Adrenal gland (tissue), 9 donors: ENCODE measurements at regions not wholly inside any gene's neighbourhood (a gene's known extent, or its start where the extent isn't known, plus 50 kb on each side); places are given as distances from the start of the nearest gene placed in this dataset.

ENCODE experiments used
- DNase-seq, 7 donors: peaks; one replicate each; pipeline ENCODE4 v3.0.0-alpha.2; 2019 to 2020
- H3K27ac ChIP-seq, 5 donors: fragments of 200-600 bp; sonication (generic) in 4 of 5; 1 replicate in 3 of 5; 2 replicates in 2 of 5; pipeline versions ENCODE4 v1.5.1 to v1.8.0; 2016 to 2020; ENCODE audit warnings: mild to moderate bottlenecking in 1 of 5
- H3K27me3 ChIP-seq: fragments of 200-600 bp; 2 replicates; pipeline ENCODE4 v1.8.0; 2021
- H3K36me3 ChIP-seq, 2 donors: fragments of 200-600 bp; replicated peaks in 1 of 2; 1 replicate in 1 of 2; 2 replicates in 1 of 2; pipeline versions ENCODE4 v1.5.1 to v1.8.0; 2018 to 2022
- H3K4me1 ChIP-seq, 2 donors: fragments of 200-600 bp; replicated peaks in 1 of 2; 1 replicate in 1 of 2; 2 replicates in 1 of 2; pipeline versions ENCODE4 v1.5.1 to v1.8.0; 2018 to 2021
- H3K4me3 ChIP-seq, 4 donors: fragments of 200-600 bp; sonication (generic) in 3 of 4; one replicate each; pipeline ENCODE4 v1.5.1; 2016 to 2018
- H3K9me3 ChIP-seq, 3 donors: fragments of 200-600 bp; sonication (generic) in 1 of 3; replicated peaks in 1 of 3; 1 replicate in 2 of 3; 2 replicates in 1 of 3; pipeline versions ENCODE4 v1.5.1 to v1.8.0; 2016 to 2021
- POLR2A ChIP-seq, 2 donors: fragments of 450-650 bp; IDR thresholded peaks; one replicate each; pipeline ENCODE4 v1.6.1; 2017; ENCODE audit warnings: antibody characterized with exemption in 2 of 2, mild to moderate bottlenecking in 2 of 2, moderate library complexity in 1 of 2
- whole genome bisulfite sequencing, 4 donors: extraction: QIAGEN DNeasy Blood & Tissue Kit in 2 of 4; methylation state at CpG; one replicate each; pipeline versions ENCODE4 v1.1.5 to v1.1.7; 2013 to 2017; 5-methylcytosine and 5-hydroxymethylcytosine counted together
- intact Hi-C, 2 donors: fragments of 100-400 bp; cut with DNase I; formaldehyde crosslinking; loops; one replicate each; pipeline versions ENCODE4 v1.14.1 to v1.15.0; 2022 to 2023
- TF ChIP-seq, protein P1 (sequence below), 6 experiments: fragments of 450-650 bp in 4 of 6; fragments of 200-600 bp in 2 of 6; sonication (generic) in 1 of 6; IDR thresholded peaks; 1 replicate in 5 of 6; 2 replicates in 1 of 6; pipeline versions ENCODE4 v1.5.1 to v1.8.0; 2016 to 2021; ENCODE audit warnings: antibody characterized with exemption in 6 of 6, mild to moderate bottlenecking in 2 of 6, moderate library complexity in 1 of 6
- donor health status: healthy with polysubstance abuse.
- donor health status: Bipolar disorder and iron deficiency.
- donor health status: DM: yes; HTN: yes; CAD: no.
- donor health status: DM: no; HTN: no; CAD: no.
- donor health status: DM: no; HTN: no; CAD: no.

DNA sequence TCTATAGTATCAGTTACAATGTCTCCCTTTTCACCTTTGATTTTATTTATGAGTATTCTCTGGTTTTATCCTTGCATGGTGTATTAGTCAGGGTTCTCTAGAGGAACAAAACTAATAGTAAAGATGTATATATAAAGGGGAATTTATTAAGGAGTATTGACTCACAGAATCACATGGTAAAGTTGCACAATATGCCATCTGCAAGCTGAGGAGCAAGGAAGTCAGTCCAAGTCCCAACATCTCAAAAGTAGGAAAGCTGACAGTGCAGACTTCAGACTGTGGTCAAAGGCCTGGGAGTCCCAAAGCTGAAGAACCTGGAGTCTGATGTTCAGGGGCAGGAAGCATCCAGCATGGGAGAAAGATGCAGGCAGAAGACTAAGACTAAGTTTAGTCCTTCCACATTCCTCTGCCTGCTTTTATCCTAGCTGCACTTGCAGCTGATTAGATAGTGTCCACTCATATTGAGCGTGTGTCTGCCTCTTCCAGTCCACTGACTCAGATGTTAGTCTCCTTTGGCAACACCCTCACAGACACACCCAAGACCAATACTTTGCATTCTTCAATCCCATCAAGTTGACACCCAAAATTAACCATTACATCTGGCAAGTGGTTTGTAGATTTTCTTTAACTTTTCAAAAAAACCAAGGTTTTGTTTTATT is 308.0 kb upstream of the LMO3 start:
- no peak for DNase-seq
- no peak for TF ChIP-seq POLR2A (IDR thresholded peaks at IDR 0.05)
- TF ChIP-seq, protein P1, sequence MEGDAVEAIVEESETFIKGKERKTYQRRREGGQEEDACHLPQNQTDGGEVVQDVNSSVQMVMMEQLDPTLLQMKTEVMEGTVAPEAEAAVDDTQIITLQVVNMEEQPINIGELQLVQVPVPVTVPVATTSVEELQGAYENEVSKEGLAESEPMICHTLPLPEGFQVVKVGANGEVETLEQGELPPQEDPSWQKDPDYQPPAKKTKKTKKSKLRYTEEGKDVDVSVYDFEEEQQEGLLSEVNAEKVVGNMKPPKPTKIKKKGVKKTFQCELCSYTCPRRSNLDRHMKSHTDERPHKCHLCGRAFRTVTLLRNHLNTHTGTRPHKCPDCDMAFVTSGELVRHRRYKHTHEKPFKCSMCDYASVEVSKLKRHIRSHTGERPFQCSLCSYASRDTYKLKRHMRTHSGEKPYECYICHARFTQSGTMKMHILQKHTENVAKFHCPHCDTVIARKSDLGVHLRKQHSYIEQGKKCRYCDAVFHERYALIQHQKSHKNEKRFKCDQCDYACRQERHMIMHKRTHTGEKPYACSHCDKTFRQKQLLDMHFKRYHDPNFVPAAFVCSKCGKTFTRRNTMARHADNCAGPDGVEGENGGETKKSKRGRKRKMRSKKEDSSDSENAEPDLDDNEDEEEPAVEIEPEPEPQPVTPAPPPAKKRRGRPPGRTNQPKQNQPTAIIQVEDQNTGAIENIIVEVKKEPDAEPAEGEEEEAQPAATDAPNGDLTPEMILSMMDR (IDR thresholded peaks at IDR 0.05): no peak
- Histone ChIP-seq H3K4me3 (no peak overlapping the region), H3K27me3 (no peaks in the 10 kb centered on the region), H3K4me1 (no peaks in the 10 kb centered on the region), H3K27ac (no peak overlapping the region), H3K36me3 (no peaks in the 10 kb centered on the region), H3K9me3 (no peaks in the 10 kb centered on the region)
- intact Hi-C loops: no loop called here
- WGBS, 4 donors: 76 to 89% (median 82%) methylated on average over 1 of the region's 1 CpG

DNA sequence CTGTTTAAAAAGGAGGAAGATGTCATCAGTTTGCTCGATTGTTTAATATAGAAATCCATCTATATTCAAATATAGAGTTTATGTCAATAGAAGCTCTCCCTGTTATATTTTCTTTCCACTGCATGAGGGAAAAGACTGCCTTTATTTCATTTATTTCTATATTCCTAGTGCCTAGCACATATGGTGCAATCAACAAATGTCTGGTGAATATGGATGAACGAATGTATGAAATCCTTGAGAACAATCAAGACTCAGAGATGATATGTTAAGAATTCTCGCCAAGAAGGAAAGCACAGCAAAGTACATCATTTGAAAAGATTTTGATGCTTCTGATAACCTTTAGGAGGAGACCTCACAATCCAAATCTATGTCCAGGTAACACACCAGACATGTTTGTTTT is 296.0 kb upstream of the LMO3 start:
- intact Hi-C loops: no loop called here
- Histone ChIP-seq H3K36me3 (no peaks in the 10 kb centered on the region), H3K9me3 (no peaks in the 10 kb centered on the region), H3K27me3 (no peaks in the 10 kb centered on the region), H3K4me3 (no peak overlapping the region), H3K4me1 (no peaks in the 10 kb centered on the region), H3K27ac (no peak overlapping the region)
- 60 to 72% (median 68%) methylated on average over 3 of the region's 3 CpGs for WGBS, 4 donors
- TF ChIP-seq, protein P1 (IDR thresholded peaks at IDR 0.05): no peak
- no peak for TF ChIP-seq POLR2A (IDR thresholded peaks at IDR 0.05)
- DNase-seq: no peak

DNA sequence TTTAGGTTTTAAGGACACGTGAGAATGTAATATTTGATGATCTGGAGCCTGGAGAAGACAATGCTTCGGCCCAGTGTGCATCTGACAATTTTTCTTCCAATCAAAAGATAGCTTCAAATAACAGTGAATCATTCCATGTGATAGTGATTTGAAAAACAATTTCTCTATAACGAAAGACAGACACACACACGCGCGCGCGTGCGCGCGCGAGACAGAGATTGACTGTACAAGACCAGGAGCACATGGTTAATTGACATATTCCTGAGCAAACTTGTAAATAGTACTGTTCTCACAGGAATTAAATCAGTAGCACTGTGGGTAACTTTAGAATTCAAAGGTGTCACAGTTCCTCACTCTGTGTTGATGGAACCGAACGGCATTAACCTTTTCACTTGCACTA is 287.5 kb upstream of the LMO3 start:
- Histone ChIP-seq H3K27ac (no peak overlapping the region), H3K9me3 (no peaks in the 10 kb centered on the region), H3K27me3 (no peaks in the 10 kb centered on the region), H3K36me3 (no peaks in the 10 kb centered on the region), H3K4me1 (no peaks in the 10 kb centered on the region), H3K4me3 (no peak overlapping the region)
- 81 to 87% (median 84%) methylated on average over 14 of the region's 14 CpGs for WGBS, 4 donors
- no peak for DNase-seq
- intact Hi-C loops: no loop called here
- TF ChIP-seq POLR2A (IDR thresholded peaks at IDR 0.05): no peak
- TF ChIP-seq, protein P1 (IDR thresholded peaks at IDR 0.05): no peak

DNA sequence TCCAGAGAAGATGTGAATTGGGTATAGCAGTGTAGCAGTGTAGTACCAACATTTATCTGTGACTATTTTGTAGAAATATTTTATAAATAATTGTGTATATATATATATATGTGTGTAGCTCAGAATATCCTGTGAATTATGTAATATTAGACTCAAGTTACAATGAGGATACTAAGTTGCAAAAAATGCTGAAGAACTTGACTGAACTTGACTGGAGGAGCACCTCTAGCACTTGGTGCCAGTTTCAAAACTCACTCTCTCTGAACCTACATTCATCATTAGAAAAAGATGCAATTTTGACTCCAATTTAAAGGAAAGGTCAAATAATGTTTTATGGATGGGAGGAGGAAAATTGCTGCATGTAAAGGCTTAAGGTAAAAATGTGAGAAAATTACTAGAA is 285.7 kb upstream of the LMO3 start:
- Histone ChIP-seq H3K36me3 (no peaks in the 10 kb centered on the region), H3K27me3 (no peaks in the 10 kb centered on the region), H3K4me3 (no peak overlapping the region), H3K4me1 (no peaks in the 10 kb centered on the region), H3K27ac (no peak overlapping the region), H3K9me3 (no peaks in the 10 kb centered on the region)
- DNase-seq: no peak
- TF ChIP-seq, protein P1 (IDR thresholded peaks at IDR 0.05): no peak
- TF ChIP-seq POLR2A (IDR thresholded peaks at IDR 0.05): no peak
- intact Hi-C loops: no loop called here
